ENCODE measurements at regions not wholly inside any gene's neighbourhood (a gene's known extent, or its start where the extent isn't known, plus 50 kb on each side); places are given as distances from the start of the nearest gene placed in this dataset.

DNA sequence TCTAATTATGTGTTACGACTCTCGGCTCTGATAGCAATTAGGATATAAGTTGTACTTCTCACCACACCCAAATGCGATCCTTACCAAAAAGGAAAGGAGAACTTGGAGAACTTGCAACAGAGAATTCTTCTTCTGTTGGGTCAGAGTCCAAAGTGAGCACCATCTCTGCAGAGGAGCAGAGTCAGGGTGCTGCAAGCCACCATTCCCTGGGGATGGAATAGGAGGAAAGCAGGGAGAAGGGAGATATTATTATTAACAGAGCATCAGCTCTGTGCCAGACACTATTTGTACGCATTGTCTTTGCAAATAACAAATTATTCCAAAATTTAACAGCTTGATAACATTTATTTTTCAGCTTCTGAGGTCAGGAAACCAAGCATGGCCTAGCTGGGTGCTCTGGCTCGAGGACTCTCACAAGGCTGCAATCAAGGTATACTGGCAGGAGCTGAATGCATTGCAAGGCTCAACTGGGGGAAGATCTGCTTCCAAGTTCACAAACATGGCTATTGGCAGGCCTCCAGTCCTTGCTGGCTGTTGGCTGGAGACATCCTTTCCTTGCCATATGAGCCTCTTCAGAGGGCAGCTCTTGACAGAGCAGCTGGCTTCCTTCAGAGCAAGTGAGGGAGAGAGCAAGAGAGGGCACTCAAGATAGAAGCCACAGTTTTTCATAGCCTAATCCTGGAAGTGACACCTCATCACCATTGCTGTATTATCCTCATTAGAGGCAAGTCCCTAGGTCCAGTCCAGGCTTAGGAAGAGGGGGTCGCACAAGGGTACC lies 296.2 kb upstream of the CDH5 start:
- H3K9me3 ChIP-seq (ENCODE audit: control insufficient read depth in 1 of 2, insufficient read depth in 1 of 2, low read depth in 1 of 2, low read length in 2 of 2), result no peaks in the 10 kb centered on the region
- no peak overlapping the region for H2AFZ ChIP-seq (ENCODE audit: low read depth, low read length, poor library complexity, severe bottlenecking)
- no TSS peak for BruUV-seq (replicated peaks)
- ChIA-PET RAD21 (ENCODE audit: low non-redundant PET in 1 of 2, low total read pairs in 2 of 2, uncharacterized antibody in 2 of 2, unreplicated experiment in 2 of 2) (no interaction called here), CTCF (no interaction called here), POLR2A (no interaction called here)
- no peak overlapping the region for H3K4me2 ChIP-seq (ENCODE audit: low read length)
- DNase-seq (ENCODE audit: low read depth, low spot score), result no peak
- H3K9me2 ChIP-seq (ENCODE audit: insufficient read depth), result no peaks in the 10 kb centered on the region
- no peak overlapping the region for H3K4me3 ChIP-seq (replicated peaks in 1 of 2; ENCODE audit: low read depth in 1 of 2, low read length in 2 of 2)
- intact Hi-C loops (cut with micrococcal nuclease), result no loop called here
- peaks cover 74% of the 10 kb centered on the region for H3K27me3 ChIP-seq (ENCODE audit: insufficient read depth, low read length)
- H3K4me1 ChIP-seq (ENCODE audit: control insufficient read depth in 1 of 2, insufficient read depth in 2 of 2, low read length in 2 of 2), result no peaks in the 10 kb centered on the region
- no peak for TF ChIP-seq JUND (IDR thresholded peaks at IDR 0.05)
- TF ChIP-seq EGR1 (IDR thresholded peaks at IDR 0.05; ENCODE audit: low read depth), result no peak
- TF ChIP-seq FOSL1 (IDR thresholded peaks at IDR 0.05; ENCODE audit: low read depth), result no peak
- TF ChIP-seq, protein P1, sequence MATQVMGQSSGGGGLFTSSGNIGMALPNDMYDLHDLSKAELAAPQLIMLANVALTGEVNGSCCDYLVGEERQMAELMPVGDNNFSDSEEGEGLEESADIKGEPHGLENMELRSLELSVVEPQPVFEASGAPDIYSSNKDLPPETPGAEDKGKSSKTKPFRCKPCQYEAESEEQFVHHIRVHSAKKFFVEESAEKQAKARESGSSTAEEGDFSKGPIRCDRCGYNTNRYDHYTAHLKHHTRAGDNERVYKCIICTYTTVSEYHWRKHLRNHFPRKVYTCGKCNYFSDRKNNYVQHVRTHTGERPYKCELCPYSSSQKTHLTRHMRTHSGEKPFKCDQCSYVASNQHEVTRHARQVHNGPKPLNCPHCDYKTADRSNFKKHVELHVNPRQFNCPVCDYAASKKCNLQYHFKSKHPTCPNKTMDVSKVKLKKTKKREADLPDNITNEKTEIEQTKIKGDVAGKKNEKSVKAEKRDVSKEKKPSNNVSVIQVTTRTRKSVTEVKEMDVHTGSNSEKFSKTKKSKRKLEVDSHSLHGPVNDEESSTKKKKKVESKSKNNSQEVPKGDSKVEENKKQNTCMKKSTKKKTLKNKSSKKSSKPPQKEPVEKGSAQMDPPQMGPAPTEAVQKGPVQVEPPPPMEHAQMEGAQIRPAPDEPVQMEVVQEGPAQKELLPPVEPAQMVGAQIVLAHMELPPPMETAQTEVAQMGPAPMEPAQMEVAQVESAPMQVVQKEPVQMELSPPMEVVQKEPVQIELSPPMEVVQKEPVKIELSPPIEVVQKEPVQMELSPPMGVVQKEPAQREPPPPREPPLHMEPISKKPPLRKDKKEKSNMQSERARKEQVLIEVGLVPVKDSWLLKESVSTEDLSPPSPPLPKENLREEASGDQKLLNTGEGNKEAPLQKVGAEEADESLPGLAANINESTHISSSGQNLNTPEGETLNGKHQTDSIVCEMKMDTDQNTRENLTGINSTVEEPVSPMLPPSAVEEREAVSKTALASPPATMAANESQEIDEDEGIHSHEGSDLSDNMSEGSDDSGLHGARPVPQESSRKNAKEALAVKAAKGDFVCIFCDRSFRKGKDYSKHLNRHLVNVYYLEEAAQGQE (IDR thresholded peaks at IDR 0.05; ENCODE audit: low read depth), result no peak
- TF ChIP-seq SRF (IDR thresholded peaks at IDR 0.05; ENCODE audit: low read depth), result no peak
- TF ChIP-seq ZBTB33 (IDR thresholded peaks at IDR 0.05; ENCODE audit: extremely low read depth, insufficient replicate concordance, low read length), result no peak
- no peak for TF ChIP-seq SIN3A (IDR thresholded peaks at IDR 0.05; ENCODE audit: low read depth)
- no peak for TF ChIP-seq TCF7L2 (IDR thresholded peaks at IDR 0.05; ENCODE audit: borderline replicate concordance, extremely low read depth, insufficient read depth, insufficient read length)
- TF ChIP-seq RAD21 (IDR thresholded peaks at IDR 0.05; ENCODE audit: low read depth), result no peak
- no peak for TF ChIP-seq CTCF (IDR thresholded peaks at IDR 0.05 in 2 of 3, conservative IDR thresholded peaks at IDR 0.05 in 1 of 3; ENCODE audit: borderline replicate concordance in 1 of 3, insufficient read depth in 1 of 3, low read depth in 2 of 3, low read length in 2 of 3)
- H3K36me3 ChIP-seq (ENCODE audit: control insufficient read depth in 1 of 2, insufficient read depth in 2 of 2, low read length in 2 of 2), result no peaks in the 10 kb centered on the region
- H3K27ac ChIP-seq (ENCODE audit: low read depth, low read length), result no peak overlapping the region
- H3K79me2 ChIP-seq (ENCODE audit: insufficient read depth, low read length), result no peaks in the 10 kb centered on the region
- no peak for ATAC-seq
- H3K9ac ChIP-seq (ENCODE audit: low read length), result no peak overlapping the region
- no peaks in the 10 kb centered on the region for H4K20me1 ChIP-seq (ENCODE audit: insufficient read depth)
